Germinal center (tissue), 1 donor: ENCODE measurements at regions not wholly inside any gene's neighbourhood (a gene's known extent, or its start where the extent isn't known, plus 50 kb on each side); places are given as distances from the start of the nearest gene placed in this dataset.
"Not testable (repeated sequence)": the region's sequence is repeated elsewhere in the genome, so short reads cannot be mapped to it uniquely, and the experiment has no call there.

Experiments used
- DNase-seq: peaks from one replicate; pipeline ENCODE4 v3.0.0; 2012; ENCODE audit warnings: mixed read lengths, low spot score

DNA sequence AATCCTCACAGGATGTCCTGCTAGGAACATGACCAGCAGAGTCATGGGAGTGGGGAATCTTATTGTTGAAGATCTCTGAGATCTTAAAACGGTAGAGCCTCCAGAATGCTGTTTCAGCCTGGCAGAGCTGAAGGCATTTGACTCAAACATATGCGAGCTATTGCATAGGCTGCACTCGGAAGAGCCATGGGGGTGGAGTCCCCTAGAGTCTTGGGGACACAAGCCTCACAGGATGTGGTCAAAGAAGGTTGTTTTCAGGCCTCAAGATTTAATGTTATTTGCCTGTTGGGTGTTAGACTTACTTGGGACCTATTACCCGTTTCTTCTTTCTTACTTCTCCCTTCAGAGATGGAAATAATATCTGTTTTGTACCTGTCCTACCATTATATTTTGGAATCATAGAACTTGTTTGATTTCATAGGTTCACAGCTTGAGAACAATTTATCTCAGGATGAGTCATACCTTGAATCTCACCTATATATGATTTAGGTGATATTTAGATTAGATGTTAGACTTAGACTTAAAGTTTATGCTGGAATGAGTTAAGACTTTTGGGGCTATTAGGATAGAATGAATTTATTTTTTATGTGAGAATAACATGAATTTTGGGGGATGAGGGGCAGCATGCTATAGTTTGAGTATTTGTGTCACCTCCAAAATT, 172.2 kb upstream of the ATP2B1 start:
- peak; percentile 75 for DNase-seq

DNA sequence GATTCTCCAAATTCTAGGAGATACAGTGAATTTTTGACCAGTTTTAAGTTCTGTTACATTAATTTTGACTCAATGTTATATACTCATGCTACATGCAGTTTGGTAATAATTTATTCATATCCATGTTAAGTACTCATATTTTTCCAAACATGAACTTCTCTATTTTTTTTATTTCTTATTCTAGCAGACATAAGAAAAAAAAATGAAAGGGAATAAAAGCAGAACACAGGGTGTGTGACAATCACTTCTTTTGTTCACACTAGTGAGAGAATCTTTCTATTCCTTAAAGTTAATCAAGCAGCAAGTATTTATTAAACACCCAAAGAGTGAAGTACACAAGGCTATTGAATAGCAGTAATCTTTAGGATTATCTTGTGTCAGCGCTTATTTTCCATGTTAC, 171.1 kb upstream of the ATP2B1 start:
- no peak for DNase-seq

DNA sequence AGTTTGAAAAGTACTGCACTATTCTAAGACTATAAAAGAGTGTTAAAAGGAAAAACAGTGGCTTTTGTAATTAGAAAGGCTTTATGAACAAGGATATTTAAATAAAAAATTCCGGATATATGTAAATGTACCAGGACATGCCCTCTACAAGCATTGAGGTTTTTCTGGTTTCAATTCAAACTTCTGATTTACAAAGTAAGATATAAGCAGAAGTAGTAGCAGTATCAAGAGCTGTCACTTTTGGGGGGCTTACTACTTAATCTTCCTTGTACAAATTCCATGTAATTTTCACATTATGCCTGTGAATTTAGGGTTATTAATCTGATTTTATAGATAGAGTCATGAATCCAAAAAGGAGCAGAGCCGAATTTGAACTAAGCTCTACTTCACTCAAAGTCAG, 170.3 kb upstream of the ATP2B1 start:
- DNase-seq: no peak

DNA sequence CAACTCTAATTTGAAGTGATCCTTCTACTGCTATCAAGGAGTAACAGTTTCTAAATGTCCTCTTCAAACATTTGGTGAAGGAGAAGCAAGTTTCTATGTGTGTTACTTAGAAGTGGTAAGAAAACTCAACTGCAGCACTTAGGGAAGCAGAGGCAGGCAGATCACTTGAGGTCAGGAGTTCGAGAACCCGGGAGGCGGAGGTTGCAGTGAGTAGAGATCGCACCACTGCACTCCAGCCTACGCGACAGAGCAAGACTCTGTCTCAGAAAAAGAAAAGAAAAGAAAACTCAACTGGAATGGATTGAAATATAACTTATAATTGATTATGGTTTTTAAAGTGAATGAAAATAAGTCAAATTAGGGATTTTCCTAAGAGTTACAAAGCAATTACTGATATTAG, 169.7 kb upstream of the ATP2B1 start:
- no peak for DNase-seq

DNA sequence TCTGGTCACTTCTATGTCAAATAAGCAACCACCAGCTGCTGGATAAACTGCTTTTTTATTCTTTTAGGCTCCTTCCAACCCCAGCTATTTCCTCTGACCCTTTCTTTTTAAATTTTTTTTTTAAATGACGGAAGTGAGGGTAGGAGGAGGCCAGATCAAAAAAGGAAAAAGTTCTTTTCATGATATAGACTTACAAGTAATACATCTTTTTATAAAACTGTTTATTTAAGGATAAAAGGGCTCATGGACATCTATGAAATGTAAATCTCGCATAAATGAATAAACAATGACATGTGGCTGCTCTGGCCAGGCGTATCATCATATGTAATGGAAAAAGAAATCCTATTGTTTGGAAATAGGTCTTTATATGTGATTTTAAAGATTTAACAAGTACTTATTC, 169.0 kb upstream of the ATP2B1 start:
- DNase-seq: no peak

DNA sequence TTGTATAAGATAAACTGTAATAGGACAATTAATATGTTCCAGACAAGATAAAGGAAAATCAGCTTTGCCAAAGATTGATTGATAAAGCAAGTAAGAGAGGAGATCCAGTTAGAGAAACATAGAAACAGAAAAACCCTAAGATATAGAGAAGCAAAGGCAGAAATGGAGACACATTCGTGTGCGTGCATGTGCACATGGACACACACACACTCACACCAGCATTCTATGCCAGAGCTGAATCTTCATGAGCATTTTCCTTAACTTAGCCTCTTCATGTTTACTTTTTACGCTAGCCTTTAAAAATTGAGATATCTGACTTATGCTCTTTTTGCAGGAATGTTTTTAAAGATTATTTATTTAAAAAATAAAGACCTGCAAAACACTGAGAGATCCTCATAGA, 168.5 kb upstream of the ATP2B1 start:
- no peak for DNase-seq

DNA sequence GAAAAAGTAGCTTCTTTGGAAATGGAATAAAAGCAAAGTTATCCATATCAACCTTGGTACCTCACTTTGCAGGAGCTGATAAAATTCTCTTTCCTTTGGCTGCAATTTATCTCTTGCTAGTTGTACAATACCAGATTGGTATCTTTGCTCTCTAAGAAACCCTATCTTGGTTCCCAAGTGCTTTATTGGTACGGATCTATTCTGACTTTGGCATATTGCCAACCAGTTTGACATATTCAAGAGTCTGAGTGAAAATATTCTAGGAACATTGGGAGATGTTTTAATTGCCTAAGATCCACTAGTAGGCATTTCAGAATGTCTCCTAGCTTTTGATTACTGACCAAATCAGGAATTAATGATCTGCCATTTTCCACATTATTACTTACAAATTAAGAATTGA, 167.2 kb upstream of the ATP2B1 start:
- DNase-seq: no peak

DNA sequence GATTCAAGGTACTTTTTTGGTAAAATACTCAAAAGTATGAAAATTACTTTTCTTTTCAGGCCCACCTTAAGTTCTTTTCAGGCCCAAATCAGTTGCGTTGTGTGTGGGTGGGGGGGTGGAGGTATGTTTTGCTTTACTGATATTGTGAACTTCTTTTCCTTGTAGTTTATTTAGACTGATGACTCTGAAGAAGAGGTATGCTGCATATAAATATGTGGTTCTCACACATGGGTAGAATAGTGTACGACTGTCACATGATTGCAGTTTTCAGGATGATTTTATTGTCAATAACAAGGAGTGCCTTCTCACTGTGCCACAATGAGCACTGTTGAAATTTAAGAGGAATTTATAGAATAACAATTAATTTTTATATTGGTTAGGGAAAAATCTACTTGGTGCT, 166.6 kb upstream of the ATP2B1 start:
- DNase-seq: no peak

DNA sequence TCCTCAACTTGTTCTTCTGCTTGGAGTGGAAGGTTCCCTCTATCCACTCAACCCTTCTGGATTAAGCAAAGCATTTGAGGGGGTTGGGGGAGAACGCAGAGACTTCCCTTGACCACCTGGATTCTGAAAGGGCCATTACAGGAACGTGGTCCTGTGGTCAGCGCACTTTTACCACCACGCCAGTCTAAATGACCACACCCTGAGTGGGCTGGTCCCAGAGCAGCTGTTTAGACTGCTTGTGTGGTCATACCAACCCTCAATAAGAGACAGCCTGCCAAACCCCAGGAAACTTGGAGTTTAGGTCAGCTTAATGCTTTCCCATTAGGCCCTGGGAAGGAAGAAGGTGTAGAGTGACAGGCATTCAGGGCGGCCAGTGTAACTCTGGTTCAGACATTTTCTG, 165.5 kb upstream of the ATP2B1 start:
- DNase-seq: no peak

DNA sequence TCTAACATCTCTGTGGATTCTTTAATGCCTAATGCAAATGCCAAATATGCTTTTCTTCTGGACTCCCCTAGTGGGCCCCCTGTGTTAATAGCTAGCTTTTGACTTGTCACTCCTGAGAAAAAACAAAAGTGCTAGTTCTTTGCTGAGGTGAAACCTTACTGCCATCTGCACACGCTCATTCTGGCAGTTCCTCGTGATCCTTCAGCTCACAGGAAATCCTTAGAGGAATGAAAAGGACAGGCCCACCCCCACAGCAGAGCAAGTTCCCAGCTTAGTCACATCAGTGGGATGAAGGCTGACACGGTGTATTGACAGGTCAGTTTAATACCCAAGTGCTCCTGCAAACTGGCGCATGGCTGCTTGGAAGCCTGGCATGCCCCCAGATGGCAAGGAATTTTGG, 165.1 kb upstream of the ATP2B1 start:
- DNase-seq: no peak

DNA sequence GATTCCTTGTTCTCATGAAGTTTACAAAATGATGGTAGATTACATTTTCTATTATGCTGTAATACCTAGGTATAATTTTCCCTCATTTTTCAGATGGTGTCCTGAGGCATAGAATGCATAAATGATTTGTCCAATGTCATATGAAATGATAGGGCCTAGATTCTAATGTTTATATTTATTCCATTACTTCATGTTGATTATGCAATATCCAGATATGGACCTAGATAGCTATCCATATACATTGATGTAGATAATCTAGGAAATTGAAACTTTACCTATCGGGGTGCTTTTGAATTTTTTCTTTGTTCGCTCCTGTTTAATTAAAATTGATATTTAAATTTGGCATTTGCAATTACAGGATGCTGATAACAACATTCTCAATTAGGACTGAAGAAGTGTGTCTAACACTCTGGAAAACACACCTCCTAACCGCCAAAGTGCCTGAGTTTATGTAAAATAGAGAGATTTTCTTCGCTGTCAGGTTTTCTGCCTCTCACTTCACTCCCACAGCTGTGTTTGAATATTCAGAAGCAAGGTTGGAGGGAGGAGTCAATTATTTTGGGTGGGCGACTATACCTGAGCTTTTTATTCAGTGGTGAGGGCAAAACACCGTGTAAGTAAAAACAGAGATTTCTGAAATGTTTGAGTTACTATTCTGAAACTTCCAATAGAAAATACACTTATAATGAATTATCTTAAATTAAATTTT, 164.4 kb upstream of the ATP2B1 start:
- no peak for DNase-seq

DNA sequence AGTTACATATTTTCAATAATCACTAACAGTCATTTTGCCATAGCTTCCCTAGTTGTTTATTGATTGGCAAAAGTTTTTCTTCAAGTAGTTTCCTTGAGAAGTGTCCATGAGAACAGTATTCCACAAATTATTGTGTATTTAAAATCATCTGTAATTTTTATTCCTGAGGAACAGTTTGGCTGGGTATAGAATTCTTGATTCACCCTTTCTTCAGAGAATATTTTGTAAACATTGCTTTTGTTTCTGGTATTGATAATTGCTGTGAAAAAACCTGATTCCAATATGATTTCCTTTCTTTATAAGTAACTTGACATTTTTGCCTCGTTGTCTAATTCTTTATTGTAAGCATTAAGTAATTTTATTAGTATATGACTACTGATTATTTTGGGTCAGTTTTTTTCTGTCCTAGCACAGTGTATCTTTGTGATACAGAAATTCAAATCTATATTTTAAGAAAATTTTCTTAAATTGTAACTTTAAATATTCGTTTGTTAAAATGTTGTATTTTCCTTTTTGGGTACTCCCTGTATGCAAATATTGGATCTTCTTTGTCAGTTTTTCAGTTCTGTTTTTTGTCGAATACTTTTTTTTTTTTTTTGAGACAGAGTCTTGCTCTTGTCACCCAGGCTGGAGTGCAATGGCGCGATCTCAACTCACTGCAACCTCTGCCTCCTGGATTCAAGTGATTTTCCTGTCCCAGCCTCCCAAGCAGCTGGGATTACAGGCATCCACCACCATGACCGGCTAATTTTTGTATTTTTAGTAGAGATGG, 162.0 kb upstream of the ATP2B1 start:
- DNase-seq: no peak

DNA sequence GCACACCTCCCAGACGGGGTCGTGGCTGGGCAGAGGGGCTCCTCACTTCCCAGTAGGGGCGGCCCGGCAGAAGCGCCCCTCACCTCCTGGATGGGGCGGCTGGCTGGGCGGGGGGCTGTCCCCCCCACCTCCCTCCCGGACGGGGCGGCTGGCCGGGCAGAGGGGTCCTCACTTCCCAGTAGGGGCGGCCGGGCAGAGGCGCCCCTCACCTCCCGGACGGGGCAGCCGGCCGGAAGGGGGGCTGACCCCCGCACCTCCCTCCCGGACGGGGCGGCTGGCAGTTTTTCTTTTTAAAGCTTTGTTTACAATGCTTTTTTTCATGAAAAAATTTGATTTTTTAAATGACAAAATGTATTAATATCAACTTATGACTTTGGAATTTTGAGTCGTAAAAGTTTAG, 159.0 kb upstream of the ATP2B1 start:
- DNase-seq: not testable (repeated sequence)

DNA sequence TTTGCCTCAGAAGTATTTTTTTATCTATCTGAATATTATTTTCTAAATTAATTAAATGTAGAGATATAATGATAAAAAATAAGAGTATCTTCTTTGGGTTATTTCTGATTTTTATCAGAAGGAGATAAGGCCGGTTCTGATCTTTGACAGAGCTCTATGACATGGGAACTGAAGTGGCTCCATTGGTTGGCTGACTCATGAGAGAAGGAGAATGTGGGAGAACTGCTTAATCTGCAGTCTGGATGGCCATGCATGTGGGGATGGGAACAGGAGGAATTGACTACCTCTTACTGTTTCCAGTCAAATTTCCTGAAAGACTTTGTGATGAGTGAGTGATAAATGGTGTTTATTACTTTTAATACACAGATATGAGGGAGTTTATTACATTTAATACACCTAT, 155.8 kb upstream of the ATP2B1 start:
- DNase-seq: no peak

DNA sequence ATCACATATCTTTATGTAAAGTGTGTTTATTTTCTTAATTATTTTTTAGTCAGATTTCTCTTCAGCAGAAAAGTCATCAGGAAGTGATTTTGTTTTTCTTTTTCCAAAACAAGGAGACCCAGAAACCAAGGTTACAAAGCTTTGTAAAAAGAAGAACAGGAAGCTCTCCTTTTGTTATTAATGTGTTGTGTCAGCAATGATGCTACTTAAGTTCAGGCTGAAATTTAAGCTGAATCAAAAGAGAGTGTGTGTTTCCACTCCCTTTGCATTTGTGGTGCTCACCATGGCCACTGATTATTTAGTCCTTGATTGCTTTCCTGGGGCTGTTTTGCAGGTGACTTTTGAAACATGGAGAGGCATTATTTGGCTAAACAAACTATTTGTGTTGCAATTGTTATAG, 155.3 kb upstream of the ATP2B1 start:
- peak; percentile 36 for DNase-seq

DNA sequence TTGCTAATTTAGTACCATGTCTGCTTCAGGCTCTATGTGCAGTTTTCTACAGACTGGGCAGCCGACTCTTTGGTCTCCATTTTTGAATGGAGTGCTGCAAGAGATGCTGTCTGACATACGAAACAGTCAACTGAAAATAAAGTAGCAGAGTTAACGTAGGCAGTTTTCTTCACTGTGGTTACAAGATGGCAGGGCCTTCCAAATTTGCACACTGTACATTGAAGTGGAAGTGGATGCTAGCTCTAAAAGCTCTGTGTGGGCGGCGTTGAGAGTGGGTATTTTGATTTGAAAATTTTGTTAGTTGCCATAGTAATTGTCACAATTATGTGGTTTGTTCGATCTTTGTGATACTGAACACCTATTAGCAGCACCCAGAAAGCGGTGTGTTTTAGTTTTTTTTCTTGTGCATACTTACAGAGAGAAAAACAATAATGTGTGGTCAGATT, 154.9 kb upstream of the ATP2B1 start:
- DNase-seq: peak; percentile 53

DNA sequence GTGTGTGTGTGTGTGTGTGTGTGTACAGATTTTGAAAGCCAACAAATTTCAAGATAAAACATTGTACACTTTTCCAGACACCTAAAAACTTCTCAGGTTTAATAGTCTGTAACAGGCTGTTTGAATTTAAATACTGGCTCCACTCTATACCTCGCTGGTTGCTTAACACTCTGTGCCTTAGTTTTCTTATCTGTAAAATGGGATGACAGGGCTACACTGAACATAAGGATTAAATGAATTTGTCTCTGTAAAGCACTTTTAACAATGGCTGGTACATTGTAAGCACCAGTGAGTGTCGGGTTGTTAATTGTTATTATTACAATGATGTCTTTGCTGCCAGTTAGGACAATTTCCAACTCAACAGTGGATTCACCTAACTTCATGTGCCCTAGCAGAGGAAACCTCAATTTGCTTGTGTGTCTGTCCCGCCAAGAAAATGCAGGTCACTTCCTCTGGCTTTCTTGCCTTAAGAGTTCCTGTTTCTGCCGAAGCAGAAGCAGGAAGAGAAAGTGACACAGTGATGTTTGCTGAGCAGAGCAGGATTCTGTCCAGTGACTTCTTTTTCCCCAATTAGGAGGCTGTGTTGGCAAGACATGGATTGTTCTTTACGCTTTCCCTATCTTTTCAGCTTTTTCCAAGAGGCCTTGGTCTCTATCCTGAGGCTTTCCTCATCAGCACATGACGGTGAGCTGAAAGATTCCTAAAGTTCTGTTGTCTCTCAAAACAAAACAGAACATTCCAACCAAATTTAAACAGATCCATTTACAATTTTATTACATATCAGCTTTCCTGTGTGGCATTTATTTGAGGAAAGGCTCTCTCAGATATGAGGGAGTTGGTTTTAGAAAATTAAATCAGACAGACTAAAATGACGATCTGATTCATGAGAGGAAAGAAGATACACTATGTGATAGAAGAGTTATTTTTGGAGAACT, 154.1 kb upstream of the ATP2B1 start:
- DNase-seq: peak; percentile 66

DNA sequence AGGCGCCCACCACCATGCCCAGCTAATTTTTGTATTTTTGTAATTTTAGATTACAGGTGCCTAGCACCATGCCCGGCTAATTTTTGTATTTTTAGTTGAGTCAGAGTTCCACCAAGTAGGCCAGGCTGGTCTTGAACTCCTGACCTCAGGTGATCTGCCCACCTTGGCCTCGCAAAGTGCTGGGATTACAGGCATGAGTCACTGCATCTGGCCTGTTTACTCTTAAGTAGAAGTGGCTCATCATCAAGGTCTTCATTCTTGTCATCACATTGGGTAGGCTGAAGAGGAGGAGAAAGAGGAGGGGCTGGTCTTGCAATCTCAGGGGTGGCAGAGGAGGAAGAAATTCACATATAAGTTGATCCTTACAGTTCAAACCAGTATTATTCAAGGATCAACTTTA, 152.4 kb upstream of the ATP2B1 start:
- no peak for DNase-seq

DNA sequence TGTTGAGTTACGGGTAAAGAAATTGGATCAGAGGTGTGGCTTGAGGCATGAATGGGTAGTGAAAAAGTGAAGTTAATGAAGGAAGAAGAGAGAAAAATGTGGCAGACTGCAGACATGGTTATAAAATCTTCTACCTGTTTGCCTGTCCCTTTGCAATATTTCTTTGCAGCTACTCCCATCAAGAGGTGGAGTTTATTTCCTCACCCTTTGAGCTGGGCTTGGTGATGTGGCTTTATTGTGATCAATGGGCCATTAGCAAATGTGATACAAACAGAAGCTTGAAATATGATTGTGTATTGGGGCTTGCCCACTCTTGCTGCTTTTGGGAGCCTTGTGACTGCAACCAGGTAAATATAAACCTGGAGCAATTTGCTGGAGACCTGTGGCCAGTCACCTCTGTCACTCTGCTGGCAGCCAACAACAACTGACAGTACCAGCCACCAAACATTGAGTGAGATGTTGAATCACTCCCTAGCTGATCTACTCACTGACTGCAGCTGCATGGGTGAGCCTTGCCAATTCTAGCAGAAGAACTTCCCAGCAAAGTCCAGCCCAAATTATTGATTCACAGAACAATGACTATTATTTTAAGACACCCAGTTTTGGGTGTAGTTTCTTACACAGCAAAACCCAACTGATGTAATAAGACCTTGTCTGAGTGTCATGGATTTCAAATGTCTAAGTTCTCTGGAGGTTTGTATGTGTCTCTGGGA, 151.0 kb upstream of the ATP2B1 start:
- no peak for DNase-seq

DNA sequence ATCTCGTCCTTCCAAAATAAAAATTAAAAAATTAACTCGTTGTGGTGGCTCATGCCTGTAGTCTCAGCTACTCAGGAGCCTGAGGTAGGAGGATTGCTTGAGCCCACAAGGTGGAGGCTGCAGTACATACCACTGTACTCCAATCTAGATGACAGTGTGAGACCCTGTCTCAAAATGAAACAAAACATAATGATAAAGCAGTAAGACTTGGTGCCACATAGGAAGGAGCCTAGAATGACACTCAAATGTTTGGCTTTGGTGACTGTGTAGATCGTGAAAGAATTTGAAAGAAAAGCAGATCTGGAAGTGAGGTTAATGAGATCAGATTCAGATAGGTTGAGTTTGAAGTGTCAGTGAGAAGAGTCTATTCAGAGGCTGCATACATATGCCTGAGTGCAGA, 150.1 kb upstream of the ATP2B1 start:
- no peak for DNase-seq

DNA sequence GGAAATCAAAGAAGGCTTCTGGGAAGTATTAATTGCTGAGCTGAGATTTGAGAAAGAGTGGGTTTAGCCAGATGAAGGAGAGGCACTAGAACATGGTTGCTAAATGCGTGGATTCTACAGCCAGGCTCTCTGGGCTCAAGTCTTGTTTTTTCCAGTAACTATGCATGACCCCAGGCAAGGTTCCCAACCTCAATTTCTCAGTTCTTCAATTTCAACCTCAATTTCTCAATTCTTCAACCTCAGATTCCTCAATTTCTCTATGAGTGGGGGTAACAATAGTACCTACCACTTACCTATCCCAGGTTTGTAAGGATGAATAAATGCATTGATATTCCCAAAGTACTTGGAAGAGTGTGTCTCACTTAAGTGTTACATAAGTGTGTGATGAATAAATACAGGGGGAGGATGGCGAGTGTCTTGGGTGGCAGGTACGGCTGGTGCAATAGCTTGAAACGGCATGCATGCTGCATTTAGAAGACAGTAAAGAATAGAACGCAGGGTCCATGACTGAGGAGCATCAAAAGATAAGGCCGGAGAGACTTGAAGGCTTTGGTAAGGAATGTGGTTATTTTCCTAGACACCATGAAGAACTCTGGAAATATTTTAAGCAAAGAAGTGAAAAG, 149.1 kb upstream of the ATP2B1 start:
- no peak for DNase-seq
